Esophagus muscularis mucosa (tissue), 4 donors: ENCODE measurements at regions not wholly inside any gene's neighbourhood (a gene's known extent, or its start where the extent isn't known, plus 50 kb on each side); places are given as distances from the start of the nearest gene placed in this dataset.

Experiments
- DNase-seq: peaks from one replicate; pipeline ENCODE4 v3.0.0-alpha.2; 2017; ENCODE audit errors: extremely low spot score
- H3K27ac ChIP-seq, 4 donors: fragments of 200-600 bp; sonication (generic); replicated peaks in 1 of 4; 1 replicate in 3 of 4; 2 replicates in 1 of 4; pipeline ENCODE4 v1.5.1; 2016 to 2019; ENCODE audit warnings: mild to moderate bottlenecking in 1 of 4
- H3K27me3 ChIP-seq, 4 donors: fragments of 200-600 bp; sonication (generic); one replicate each; pipeline versions ENCODE4 v1.5.1 to v1.6.0; 2016 to 2019
- H3K36me3 ChIP-seq, 4 donors: fragments of 200-600 bp; sonication (generic); one replicate each; pipeline ENCODE4 v1.5.1; 2016 to 2019
- H3K4me1 ChIP-seq, 4 donors: fragments of 200-600 bp; sonication (generic); one replicate each; pipeline ENCODE4 v1.5.1; 2016 to 2019
- H3K4me3 ChIP-seq, 4 donors: fragments of 200-600 bp; sonication (generic); 1 replicate in 2 of 4; 2 replicates in 2 of 4; pipeline ENCODE4 v1.5.1; 2016 to 2019; ENCODE audit warnings: mild to moderate bottlenecking in 4 of 4, moderate library complexity in 1 of 4
- H3K9me3 ChIP-seq, 4 donors: fragments of 200-600 bp; sonication (generic); 1 replicate in 3 of 4; 2 replicates in 1 of 4; pipeline ENCODE4 v1.5.1; 2016 to 2019
- CTCF ChIP-seq, 3 experiments: fragments of 200-600 bp in 2 of 3; fragments of 450-650 bp in 1 of 3; sonication (generic) in 2 of 3; IDR thresholded peaks; one replicate each; pipeline ENCODE4 v1.5.1; 2017 to 2019; ENCODE audit warnings: antibody characterized with exemption in 3 of 3, mild to moderate bottlenecking in 2 of 3, moderate library complexity in 1 of 3
- EP300 ChIP-seq: sonication (generic); formaldehyde crosslinking; IDR thresholded peaks from one replicate; pipeline ENCODE4 v1.6.1; 2017; ENCODE audit warnings: antibody characterized with exemption
- POLR2A ChIP-seq: fragments of 450-650 bp; IDR thresholded peaks from one replicate; pipeline ENCODE4 v1.6.1; 2017; ENCODE audit warnings: antibody characterized with exemption, moderate library complexity, mild to moderate bottlenecking, low read depth
- POLR2AphosphoS5 ChIP-seq, 2 donors: sonication (generic); formaldehyde crosslinking; IDR thresholded peaks; one replicate each; pipeline ENCODE4 v1.6.1; 2017; ENCODE audit warnings: antibody characterized with exemption in 2 of 2
- WGBS: methylation state at CpG from one replicate; pipeline ENCODE4 v1.1.5; 2018; 5-methylcytosine and 5-hydroxymethylcytosine counted together
- intact Hi-C: fragments of 100-400 bp; cut with DNase I; formaldehyde crosslinking; loops from one replicate; pipeline ENCODE4 v1.15.1; 2023

GRCh38 chr10:125340903-125341302, 180.5 kb upstream of the CTBP2 start:
- Histone ChIP-seq H3K9me3 (no peaks in the 10 kb centered on the region), H3K27ac (no peak overlapping the region), H3K36me3 (no peaks in the 10 kb centered on the region), H3K4me3 (no peak overlapping the region), H3K27me3 (no peaks in the 10 kb centered on the region), H3K4me1 (no peaks in the 10 kb centered on the region)
- intact Hi-C loops = loop anchor here (5.0 to 10.0 kb wide), 2 partner anchors 179 to 296 kb away; partner anchors contain the start of gene CTBP2
- TF ChIP-seq POLR2A (no peak), EP300 (no peak), POLR2AphosphoS5 (IDR thresholded peaks at IDR 0.05) (no peak), CTCF (IDR thresholded peaks at IDR 0.05) (no peak)
- no peak for DNase-seq
- WGBS = 69% methylated on average over 4 of the region's 4 CpGs

GRCh38 chr10:125337510-125337909, 177.1 kb upstream of the CTBP2 start:
- Histone ChIP-seq H3K9me3 (no peaks in the 10 kb centered on the region), H3K36me3 (no peaks in the 10 kb centered on the region), H3K4me1 (no peaks in the 10 kb centered on the region), H3K27me3 (no peaks in the 10 kb centered on the region), H3K4me3 (no peak overlapping the region), H3K27ac (no peak overlapping the region)
- DNase-seq = no peak
- intact Hi-C loops = no loop called here
- TF ChIP-seq POLR2AphosphoS5 (IDR thresholded peaks at IDR 0.05) = no peak
- TF ChIP-seq POLR2A = no peak
- TF ChIP-seq CTCF (IDR thresholded peaks at IDR 0.05) = no peak
- TF ChIP-seq EP300 = no peak
- whole genome bisulfite sequencing = 76% methylated on average over 5 of the region's 5 CpGs

- no peak for TF ChIP-seq EP300
- TF ChIP-seq POLR2AphosphoS5 (IDR thresholded peaks at IDR 0.05) = no peak
- no peak for TF ChIP-seq CTCF (IDR thresholded peaks at IDR 0.05)
- no peak for TF ChIP-seq POLR2A
- H3K4me3 ChIP-seq = no peak overlapping the region
- H3K4me1 ChIP-seq = peaks cover 0 to 3% (median 0%) of the 10 kb centered on the region in 4 donors
- intact Hi-C loops = no loop called here
- no peak for DNase-seq
- no peaks in the 10 kb centered on the region for H3K9me3 ChIP-seq
- WGBS = 100% methylated on average over 2 of the region's 2 CpGs
- H3K27me3 ChIP-seq = no peaks in the 10 kb centered on the region
- H3K27ac ChIP-seq = no peak overlapping the region
- H3K36me3 ChIP-seq = no peaks in the 10 kb centered on the region
Observed at GRCh38 chr10:125334545-125334944, 174.2 kb upstream of the CTBP2 start.

- Histone ChIP-seq H3K27me3 (no peaks in the 10 kb centered on the region), H3K27ac (no peak overlapping the region), H3K4me3 (no peak overlapping the region), H3K9me3 (no peaks in the 10 kb centered on the region), H3K36me3 (no peaks in the 10 kb centered on the region), H3K4me1 (peaks cover 0 to 3% (median 0%) of the 10 kb centered on the region in 4 donors)
- 91% methylated on average over 1 of the region's 1 CpG for WGBS
- intact Hi-C loops = no loop called here
- no peak for DNase-seq
- TF ChIP-seq POLR2A (no peak), EP300 (no peak), POLR2AphosphoS5 (IDR thresholded peaks at IDR 0.05) (no peak), CTCF (IDR thresholded peaks at IDR 0.05) (no peak)
Observed at GRCh38 chr10:125333769-125334168, 173.4 kb upstream of the CTBP2 start.

GRCh38 chr10:125333209-125333591, 172.8 kb upstream of the CTBP2 start:
- TF ChIP-seq EP300 = no peak
- no peak for TF ChIP-seq CTCF (IDR thresholded peaks at IDR 0.05)
- TF ChIP-seq POLR2AphosphoS5 (IDR thresholded peaks at IDR 0.05) = no peak
- TF ChIP-seq POLR2A = no peak
- Histone ChIP-seq H3K36me3 (no peaks in the 10 kb centered on the region), H3K27me3 (no peaks in the 10 kb centered on the region), H3K4me1 (peaks cover 0 to 3% (median 0%) of the 10 kb centered on the region in 4 donors), H3K9me3 (no peaks in the 10 kb centered on the region), H3K4me3 (no peak overlapping the region), H3K27ac (no peak overlapping the region)
- DNase-seq = no peak
- intact Hi-C loops = no loop called here
- 82% methylated on average over 4 of the region's 4 CpGs for WGBS
